Gastroesophageal sphincter (tissue), 4 donors: ENCODE measurements at regions not wholly inside any gene's neighbourhood (a gene's known extent, or its start where the extent isn't known, plus 50 kb on each side); places are given as distances from the start of the nearest gene placed in this dataset.

ENCODE experiments used
- ATAC-seq: fragments of 150-250 bp; one replicate; pipeline ENCODE4 v1.9.1; 2016; ENCODE audit warnings: mild to moderate bottlenecking, moderate library complexity
- H3K27ac ChIP-seq, 4 donors: fragments of 200-600 bp; sonication (generic) in 3 of 4; 1 replicate in 3 of 4; 2 replicates in 1 of 4; pipeline ENCODE4 v1.5.1; 2016 to 2019
- H3K27me3 ChIP-seq: fragments of 200-600 bp; sonication (generic); one replicate; pipeline ENCODE4 v1.5.1; 2019
- H3K36me3 ChIP-seq, 2 donors: fragments of 200-600 bp; sonication (generic); one replicate each; pipeline ENCODE4 v1.5.1; 2019; ENCODE audit warnings: control low read depth in 1 of 2
- H3K4me1 ChIP-seq, 3 donors: fragments of 200-600 bp; sonication (generic); 1 replicate in 2 of 3; 2 replicates in 1 of 3; pipeline ENCODE4 v1.5.1; 2016 to 2019; ENCODE audit warnings: control low read depth in 2 of 3
- H3K4me3 ChIP-seq, 2 donors: fragments of 200-600 bp; sonication (generic); one replicate each; pipeline ENCODE4 v1.5.1; 2019; ENCODE audit warnings: mild to moderate bottlenecking in 1 of 2, moderate library complexity in 1 of 2
- H3K9me3 ChIP-seq, 3 donors: fragments of 200-600 bp; sonication (generic); one replicate each; pipeline ENCODE4 v1.5.1; 2017 to 2019; ENCODE audit warnings: control low read depth in 2 of 3
- EP300 ChIP-seq: sonication (generic); formaldehyde crosslinking; IDR thresholded peaks from one replicate; pipeline ENCODE4 v1.6.1; 2017; ENCODE audit warnings: antibody characterized with exemption, mild to moderate bottlenecking
- POLR2A ChIP-seq, 2 donors: fragments of 450-650 bp; IDR thresholded peaks; one replicate each; pipeline ENCODE4 v1.6.1; 2017; ENCODE audit warnings: antibody characterized with exemption in 2 of 2, mild to moderate bottlenecking in 2 of 2, moderate library complexity in 1 of 2
- POLR2AphosphoS5 ChIP-seq: sonication (generic); formaldehyde crosslinking; IDR thresholded peaks from one replicate; pipeline ENCODE4 v1.6.1; 2017; ENCODE audit warnings: antibody characterized with exemption
- WGBS, 2 donors: methylation state at CpG; one replicate each; pipeline ENCODE4 v1.1.5; 2018; ENCODE audit warnings: low coverage in 1 of 2; 5-methylcytosine and 5-hydroxymethylcytosine counted together
- TF ChIP-seq, protein P1 (sequence below), 4 experiments: fragments of 200-600 bp in 2 of 4; fragments of 450-650 bp in 2 of 4; sonication (generic) in 1 of 4; IDR thresholded peaks; one replicate each; pipeline ENCODE4 v1.5.1; 2017 to 2019; ENCODE audit warnings: antibody characterized with exemption in 4 of 4, mild to moderate bottlenecking in 2 of 4, moderate library complexity in 2 of 4

DNA sequence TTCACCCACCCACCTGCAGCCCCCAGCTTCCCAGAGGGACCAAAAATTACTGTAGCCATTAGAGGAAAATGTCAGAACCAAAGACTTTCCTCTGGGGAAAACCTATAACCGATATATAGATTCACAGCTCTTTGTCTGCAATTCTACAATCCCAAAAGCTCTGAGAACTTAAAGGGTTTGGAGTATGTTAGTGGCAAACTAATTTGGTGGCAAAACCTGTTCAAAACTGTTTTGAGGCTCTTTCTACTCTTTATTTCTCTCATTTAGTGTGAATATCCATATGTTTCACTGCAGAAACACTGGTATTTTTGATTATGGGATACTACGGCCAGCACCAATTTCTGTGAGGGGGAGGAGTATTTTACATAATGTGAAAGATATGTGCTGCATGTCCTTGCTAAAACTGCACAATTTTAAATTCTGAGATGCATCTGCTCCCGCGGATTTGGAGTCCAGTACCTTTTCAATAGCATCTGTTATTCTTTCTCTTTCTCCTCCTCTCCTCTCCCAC lies 87.5 kb upstream of the MTNR1B start:
- TF ChIP-seq POLR2AphosphoS5 (no peak), EP300 (no peak), POLR2A (IDR thresholded peaks at IDR 0.05) (no peak)
- TF ChIP-seq, protein P1, sequence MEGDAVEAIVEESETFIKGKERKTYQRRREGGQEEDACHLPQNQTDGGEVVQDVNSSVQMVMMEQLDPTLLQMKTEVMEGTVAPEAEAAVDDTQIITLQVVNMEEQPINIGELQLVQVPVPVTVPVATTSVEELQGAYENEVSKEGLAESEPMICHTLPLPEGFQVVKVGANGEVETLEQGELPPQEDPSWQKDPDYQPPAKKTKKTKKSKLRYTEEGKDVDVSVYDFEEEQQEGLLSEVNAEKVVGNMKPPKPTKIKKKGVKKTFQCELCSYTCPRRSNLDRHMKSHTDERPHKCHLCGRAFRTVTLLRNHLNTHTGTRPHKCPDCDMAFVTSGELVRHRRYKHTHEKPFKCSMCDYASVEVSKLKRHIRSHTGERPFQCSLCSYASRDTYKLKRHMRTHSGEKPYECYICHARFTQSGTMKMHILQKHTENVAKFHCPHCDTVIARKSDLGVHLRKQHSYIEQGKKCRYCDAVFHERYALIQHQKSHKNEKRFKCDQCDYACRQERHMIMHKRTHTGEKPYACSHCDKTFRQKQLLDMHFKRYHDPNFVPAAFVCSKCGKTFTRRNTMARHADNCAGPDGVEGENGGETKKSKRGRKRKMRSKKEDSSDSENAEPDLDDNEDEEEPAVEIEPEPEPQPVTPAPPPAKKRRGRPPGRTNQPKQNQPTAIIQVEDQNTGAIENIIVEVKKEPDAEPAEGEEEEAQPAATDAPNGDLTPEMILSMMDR (IDR thresholded peaks at IDR 0.05), result no peak
- H3K27me3 ChIP-seq, result no peaks in the 10 kb centered on the region
- 68 to 91% methylated on average over 4 of the region's 4 CpGs for WGBS, 2 donors
- no peaks in the 10 kb centered on the region for H3K36me3 ChIP-seq
- no peak overlapping the region for H3K4me3 ChIP-seq
- H3K4me1 ChIP-seq, result no peaks in the 10 kb centered on the region
- H3K27ac ChIP-seq, result no peak overlapping the region
- ATAC-seq, result no peak
- H3K9me3 ChIP-seq, result no peaks in the 10 kb centered on the region

DNA sequence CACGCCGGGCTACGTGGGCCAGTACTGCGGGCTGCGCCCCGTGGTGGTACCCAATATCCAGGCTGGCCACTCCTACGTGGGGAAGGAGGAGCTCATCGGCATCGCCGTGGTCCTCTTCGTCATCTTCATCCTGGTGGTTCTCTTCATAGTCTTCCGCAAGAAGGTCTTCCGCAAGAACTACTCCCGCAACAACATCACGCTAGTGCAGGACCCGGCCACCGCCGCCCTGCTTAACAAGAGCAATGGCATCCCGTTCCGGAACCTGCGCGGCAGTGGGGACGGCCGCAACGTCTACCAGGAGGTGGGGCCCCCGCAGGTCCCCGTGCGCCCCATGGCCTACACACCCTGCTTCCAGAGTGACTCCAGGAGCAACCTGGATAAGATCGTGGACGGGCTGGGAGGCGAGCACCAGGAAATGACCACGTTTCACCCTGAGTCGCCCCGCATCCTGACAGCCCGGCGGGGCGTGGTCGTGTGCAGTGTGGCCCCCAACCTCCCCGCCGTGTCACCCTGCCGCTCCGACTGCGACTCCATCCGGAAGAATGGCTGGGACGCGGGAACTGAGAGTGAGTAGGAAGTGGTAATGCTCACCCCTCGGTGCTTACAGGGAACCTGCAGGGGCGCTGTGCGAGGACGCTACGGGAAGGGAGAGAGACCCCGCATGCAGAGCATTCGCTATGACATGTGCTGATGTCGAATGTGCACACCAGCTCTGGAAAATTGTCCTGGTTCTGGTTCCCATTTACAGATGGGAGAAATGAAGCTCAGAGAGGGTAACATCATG lies 86.4 kb upstream of the MTNR1B start:
- H3K4me1 ChIP-seq, result no peaks in the 10 kb centered on the region
- no peaks in the 10 kb centered on the region for H3K27me3 ChIP-seq
- H3K9me3 ChIP-seq, result no peaks in the 10 kb centered on the region
- TF ChIP-seq, protein P1 (IDR thresholded peaks at IDR 0.05), result no peak
- TF ChIP-seq EP300 (no peak), POLR2A (IDR thresholded peaks at IDR 0.05) (no peak), POLR2AphosphoS5 (no peak)
- no peak for ATAC-seq
- WGBS, 2 donors, result 100% methylated on average over 4 to 9 of the region's 54 CpGs
- H3K36me3 ChIP-seq, result no peaks in the 10 kb centered on the region
- H3K27ac ChIP-seq, result no peak overlapping the region
- H3K4me3 ChIP-seq, result no peak overlapping the region

DNA sequence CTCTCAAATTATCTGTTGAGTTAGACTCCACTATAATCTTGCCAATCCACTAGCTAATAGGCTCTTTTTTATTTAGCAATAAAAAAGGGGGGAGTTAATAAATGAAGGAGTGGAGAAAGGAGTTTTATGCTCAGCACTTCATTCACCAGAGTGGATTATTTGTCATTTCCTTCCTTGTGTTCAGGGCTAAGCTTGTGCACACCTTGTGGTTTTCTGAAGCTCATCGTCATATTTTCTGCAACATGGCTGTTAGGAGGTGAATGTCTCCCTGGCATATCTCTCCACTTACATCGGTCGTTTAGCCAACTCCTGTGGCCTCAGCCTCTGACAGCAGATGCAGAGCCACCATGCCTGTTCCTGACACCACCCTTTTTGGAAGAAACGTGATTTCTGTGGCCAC lies 83.9 kb upstream of the MTNR1B start:
- Histone ChIP-seq H3K4me3 (no peak overlapping the region), H3K9me3 (no peaks in the 10 kb centered on the region), H3K36me3 (no peaks in the 10 kb centered on the region), H3K27ac (no peak overlapping the region), H3K4me1 (no peaks in the 10 kb centered on the region), H3K27me3 (no peaks in the 10 kb centered on the region)
- 76 to 77% methylated on average over 3 to 4 of the region's 4 CpGs for WGBS, 2 donors
- ATAC-seq, result no peak
- TF ChIP-seq, protein P1 (IDR thresholded peaks at IDR 0.05), result no peak
- TF ChIP-seq EP300 (no peak), POLR2AphosphoS5 (no peak), POLR2A (IDR thresholded peaks at IDR 0.05) (no peak)

DNA sequence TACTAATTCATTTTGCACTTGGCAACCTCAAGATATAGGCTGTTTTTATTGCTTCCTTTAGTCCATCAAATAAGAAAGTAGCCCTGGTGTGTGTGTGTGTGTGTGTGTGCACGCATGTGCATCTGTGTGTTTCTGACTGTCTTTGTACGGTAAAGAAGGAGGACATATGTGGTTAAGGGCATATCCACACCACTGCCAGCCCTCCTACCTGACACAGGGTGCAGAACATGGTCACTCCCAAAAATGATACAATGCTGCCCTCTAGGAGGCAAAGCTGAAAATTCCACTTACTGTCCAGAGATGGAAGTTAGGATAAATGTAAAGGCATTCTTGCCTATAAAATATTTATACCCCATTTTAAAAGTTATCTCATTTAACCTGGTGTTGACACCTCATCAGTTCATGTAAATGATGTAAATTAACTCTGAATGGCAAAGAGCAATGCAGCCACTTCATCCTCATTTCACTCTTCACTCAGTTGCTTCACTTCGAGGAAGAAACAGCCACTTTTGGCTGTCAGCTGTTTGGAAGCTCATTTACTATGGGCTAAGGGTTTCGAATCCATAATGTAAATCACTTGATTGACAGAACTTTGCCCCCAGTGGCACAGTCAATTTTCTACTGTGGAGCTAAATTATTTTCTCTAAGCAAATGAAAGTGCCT lies 83.1 kb upstream of the MTNR1B start:
- Histone ChIP-seq H3K36me3 (no peaks in the 10 kb centered on the region), H3K27me3 (no peaks in the 10 kb centered on the region), H3K4me1 (no peaks in the 10 kb centered on the region), H3K27ac (no peak overlapping the region), H3K4me3 (no peak overlapping the region), H3K9me3 (no peaks in the 10 kb centered on the region)
- 9 to 26% methylated on average over 4 of the region's 4 CpGs for WGBS, 2 donors
- TF ChIP-seq, protein P1 (IDR thresholded peaks at IDR 0.05), result peak; percentile 52 to 82 (median 70)
- TF ChIP-seq EP300 (no peak), POLR2AphosphoS5 (no peak), POLR2A (IDR thresholded peaks at IDR 0.05) (no peak)
- ATAC-seq, result peak; percentile 56

DNA sequence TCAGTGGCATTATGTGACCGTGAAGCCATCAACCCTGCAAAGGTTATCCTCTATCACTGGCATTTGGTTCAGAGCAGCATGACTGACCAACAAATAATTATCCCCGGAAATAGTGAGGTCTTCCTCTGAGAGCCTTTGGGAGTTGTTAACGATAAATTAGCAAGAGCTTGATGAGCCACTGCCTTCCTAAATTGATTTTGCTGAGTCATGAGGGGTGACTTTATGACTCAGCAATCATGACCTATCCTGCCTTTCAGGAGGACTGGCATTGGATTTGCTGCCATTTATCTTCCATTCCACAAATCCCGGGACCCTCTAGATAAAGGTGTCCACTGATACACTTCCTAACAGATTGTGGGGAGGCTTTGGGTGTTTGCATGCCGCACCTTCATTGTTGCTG lies 80.8 kb upstream of the MTNR1B start:
- Histone ChIP-seq H3K9me3 (no peaks in the 10 kb centered on the region), H3K4me3 (no peak overlapping the region), H3K36me3 (no peaks in the 10 kb centered on the region), H3K4me1 (no peaks in the 10 kb centered on the region), H3K27ac (no peak overlapping the region), H3K27me3 (no peaks in the 10 kb centered on the region)
- WGBS, 2 donors, result 65 to 90% methylated on average over 2 to 5 of the region's 5 CpGs
- TF ChIP-seq EP300 (no peak), POLR2AphosphoS5 (no peak), POLR2A (IDR thresholded peaks at IDR 0.05) (no peak)
- ATAC-seq, result no peak
